Panc1 (cell line): ENCODE measurements at regions not wholly inside any gene's neighbourhood (a gene's known extent, or its start where the extent isn't known, plus 50 kb on each side); places are given as distances from the start of the nearest gene placed in this dataset.

Experiments
- ATAC-seq: fragments of 200-7000 bp; cut with Tn5 transposase; 2 replicates; pipeline ENCODE4 v1.9.1; 2020; ENCODE audit warnings: mild to moderate bottlenecking, moderate library complexity
- BruUV-seq: library from RNA; stranded (reverse); fragments of 400-500 nt; replicated peaks from 2 replicates; lab custom pipeline; 2021; lab: Mats Ljungman, UMichigan
- CTCF ChIA-PET: fragments of 300-600 bp; sonication (Branson Sonifier 250); formaldehyde crosslinking; loops from one replicate; lab custom pipeline; 2022; ENCODE audit warnings: antibody characterized with exemption; lab: Charles Lee
- POLR2A ChIA-PET: fragments of 300-600 bp; sonication (Branson Sonifier 250); formaldehyde crosslinking; loops from one replicate; lab custom pipeline; 2022; ENCODE audit warnings: antibody characterized with exemption; lab: Charles Lee
- DNase-seq: peaks from one replicate; pipeline ENCODE4 v3.0.0-alpha.2; 2010; ENCODE audit warnings: low read depth, low spot score
- H3K27ac ChIP-seq: 2 replicates; pipeline ENCODE4 v1.5.1; 2011; ENCODE audit warnings: mild to moderate bottlenecking, low read length, inconsistent platforms
- H3K27me3 ChIP-seq: fragments of 200-500 bp; sonication (Bioruptor generic); 2 replicates; pipeline ENCODE4 v1.6.0; 2014; ENCODE audit warnings: low read length, inconsistent platforms; ENCODE audit not compliant: control insufficient read depth, insufficient read depth
- H3K36me3 ChIP-seq: fragments of 200-500 bp; sonication (Bioruptor generic); 2 replicates; pipeline ENCODE4 v1.5.1; 2014; ENCODE audit warnings: inconsistent platforms, mild to moderate bottlenecking, low read length, moderate library complexity; ENCODE audit not compliant: control insufficient read depth, insufficient read depth
- H3K4me1 ChIP-seq: 2 replicates; pipeline ENCODE4 v1.5.1; 2011; ENCODE audit warnings: inconsistent platforms, mild to moderate bottlenecking, low read length, moderate library complexity; ENCODE audit not compliant: control insufficient read depth, insufficient read depth
- H3K4me3 ChIP-seq, 2 experiments: 2 replicates each; pipeline ENCODE4 v1.5.1; 2011 to 2012; ENCODE audit warnings: low read depth in 2 of 2, low read length in 2 of 2, mild to moderate bottlenecking in 2 of 2, inconsistent platforms in 1 of 2, moderate library complexity in 1 of 2
- H3K9me3 ChIP-seq: fragments of 200-500 bp; sonication (Bioruptor generic); 2 replicates; pipeline ENCODE4 v1.5.1; 2014; ENCODE audit warnings: low read depth, mild to moderate bottlenecking, inconsistent platforms, low read length, moderate library complexity; ENCODE audit not compliant: control insufficient read depth, insufficient read depth
- POLR2AphosphoS5 ChIP-seq: IDR thresholded peaks from 2 replicates; pipeline ENCODE4 v1.6.1; 2012; ENCODE audit warnings: mild to moderate bottlenecking, low read depth, low read length, moderate library complexity
- SIN3A ChIP-seq: IDR thresholded peaks from 2 replicates; pipeline ENCODE4 v1.6.1; 2012; ENCODE audit warnings: low read depth, mild to moderate bottlenecking, low read length, moderate library complexity, borderline replicate concordance; ENCODE audit not compliant: insufficient read depth
- TCF7L2 ChIP-seq: IDR thresholded peaks from 2 replicates; pipeline ENCODE4 v1.6.1; 2011; ENCODE audit warnings: mild to moderate bottlenecking, low read depth, low read length, inconsistent platforms
- in situ Hi-C: cut with HindIII; loops from 2 replicates; pipeline ENCODE4 v1.10.0; 2016; ENCODE audit warnings: low sequenced_read_pairs, low pct_unique_long_range_greater_than_20kb
- intact Hi-C: fragments of 100-400 bp; cut with micrococcal nuclease; formaldehyde crosslinking; loops from one replicate; pipeline ENCODE4 v1.10.0; 2022; ENCODE audit not compliant: unreplicated experiment
- TF ChIP-seq, protein P1 (sequence below), 2 experiments: IDR thresholded peaks; 2 replicates each; pipeline ENCODE4 v1.6.1; 2011 to 2012; ENCODE audit warnings: low read depth in 2 of 2, control low read depth in 1 of 2, low read length in 1 of 2, mild to moderate bottlenecking in 1 of 2, moderate library complexity in 1 of 2; ENCODE audit not compliant: insufficient read depth in 1 of 2
- TF ChIP-seq, protein P2 (sequence below): fragments of 450-650 bp; IDR thresholded peaks from 2 replicates; pipeline ENCODE4 v1.5.1; 2017; ENCODE audit warnings: mild to moderate bottlenecking

DNA sequence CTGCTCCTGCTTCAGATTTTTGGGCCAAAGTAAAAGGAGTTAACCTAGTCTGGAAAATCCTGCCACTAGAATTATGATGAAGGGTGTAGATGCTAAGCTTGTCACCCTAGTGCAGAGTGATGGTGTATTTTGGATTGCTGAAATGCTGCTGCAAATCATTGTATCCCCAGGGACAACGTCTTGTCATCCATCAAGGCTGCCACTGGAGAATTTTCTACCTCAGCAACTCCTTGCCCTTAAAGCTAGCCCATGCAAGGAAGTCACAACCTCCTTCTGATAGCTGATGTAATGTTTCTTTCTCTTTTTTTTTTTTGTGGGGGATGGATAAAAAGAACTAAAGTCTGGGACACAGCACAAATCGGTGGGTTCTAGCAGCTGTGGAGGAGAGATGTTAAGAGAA, 139.4 kb upstream of the FRMD6 start:
- ATAC-seq (no peak), DNase-seq (no peak)
- no peak overlapping the region for H3K27ac ChIP-seq
- no peaks in the 10 kb centered on the region for H3K9me3 ChIP-seq
- intact Hi-C loops: no loop called here
- ChIA-PET CTCF (no interaction called here), POLR2A (no interaction called here)
- H3K36me3 ChIP-seq: no peaks in the 10 kb centered on the region
- in situ Hi-C loops: no loop called here
- no peaks in the 10 kb centered on the region for H3K4me1 ChIP-seq
- TF ChIP-seq POLR2AphosphoS5 (no peak), TCF7L2 (no peak)
- H3K4me3 ChIP-seq: no peak overlapping the region
- no TSS peak for BruUV-seq
- no peaks in the 10 kb centered on the region for H3K27me3 ChIP-seq

DNA sequence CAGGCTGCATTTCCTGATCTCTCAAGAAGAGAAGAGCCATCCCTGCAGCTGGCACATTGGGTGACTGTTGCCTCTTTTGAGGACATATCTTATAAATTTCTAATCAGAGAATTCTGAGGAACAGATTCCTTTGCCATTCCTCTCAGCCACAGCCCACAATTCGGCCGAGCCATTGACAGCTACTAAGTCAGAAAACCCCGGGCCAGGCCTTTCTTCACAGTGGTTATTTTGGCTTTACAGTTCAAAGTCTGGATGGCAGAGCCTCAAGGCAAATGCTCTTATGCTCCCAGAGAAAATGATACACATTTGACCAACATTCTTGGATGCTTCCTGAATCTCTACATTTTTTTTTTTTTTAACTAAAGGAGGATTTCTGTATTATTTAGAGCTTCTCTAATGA, 138.4 kb upstream of the FRMD6 start:
- H3K36me3 ChIP-seq: no peaks in the 10 kb centered on the region
- no TSS peak for BruUV-seq

DNA sequence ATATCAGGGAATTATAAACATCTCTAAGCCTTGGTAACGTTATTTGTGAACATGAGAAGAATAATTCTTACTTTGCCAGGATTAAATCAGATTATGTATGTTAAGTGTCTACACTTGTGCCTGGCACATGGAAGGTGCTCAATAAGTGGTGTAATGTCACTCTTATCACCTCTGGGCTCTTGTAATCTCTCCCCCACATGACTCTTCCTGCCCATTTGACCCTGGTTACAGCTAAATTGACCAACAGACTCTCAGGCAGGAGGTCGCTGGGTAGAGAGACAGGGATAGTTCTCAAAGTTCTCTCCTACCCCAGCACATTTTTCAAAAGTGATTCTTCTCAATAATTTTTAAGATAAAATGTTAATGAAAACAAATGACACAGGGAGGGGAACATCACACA, 137.8 kb upstream of the FRMD6 start:
- ATAC-seq: no peak
- Histone ChIP-seq H3K4me1 (no peaks in the 10 kb centered on the region), H3K4me3 (no peak overlapping the region), H3K27me3 (no peaks in the 10 kb centered on the region), H3K27ac (no peak overlapping the region), H3K9me3 (no peaks in the 10 kb centered on the region), H3K36me3 (no peaks in the 10 kb centered on the region)
- POLR2A ChIA-PET: no interaction called here
- no peak for DNase-seq
- CTCF ChIA-PET: no interaction called here
- in situ Hi-C loops: no loop called here
- intact Hi-C loops: no loop called here
- TF ChIP-seq, protein P1, sequence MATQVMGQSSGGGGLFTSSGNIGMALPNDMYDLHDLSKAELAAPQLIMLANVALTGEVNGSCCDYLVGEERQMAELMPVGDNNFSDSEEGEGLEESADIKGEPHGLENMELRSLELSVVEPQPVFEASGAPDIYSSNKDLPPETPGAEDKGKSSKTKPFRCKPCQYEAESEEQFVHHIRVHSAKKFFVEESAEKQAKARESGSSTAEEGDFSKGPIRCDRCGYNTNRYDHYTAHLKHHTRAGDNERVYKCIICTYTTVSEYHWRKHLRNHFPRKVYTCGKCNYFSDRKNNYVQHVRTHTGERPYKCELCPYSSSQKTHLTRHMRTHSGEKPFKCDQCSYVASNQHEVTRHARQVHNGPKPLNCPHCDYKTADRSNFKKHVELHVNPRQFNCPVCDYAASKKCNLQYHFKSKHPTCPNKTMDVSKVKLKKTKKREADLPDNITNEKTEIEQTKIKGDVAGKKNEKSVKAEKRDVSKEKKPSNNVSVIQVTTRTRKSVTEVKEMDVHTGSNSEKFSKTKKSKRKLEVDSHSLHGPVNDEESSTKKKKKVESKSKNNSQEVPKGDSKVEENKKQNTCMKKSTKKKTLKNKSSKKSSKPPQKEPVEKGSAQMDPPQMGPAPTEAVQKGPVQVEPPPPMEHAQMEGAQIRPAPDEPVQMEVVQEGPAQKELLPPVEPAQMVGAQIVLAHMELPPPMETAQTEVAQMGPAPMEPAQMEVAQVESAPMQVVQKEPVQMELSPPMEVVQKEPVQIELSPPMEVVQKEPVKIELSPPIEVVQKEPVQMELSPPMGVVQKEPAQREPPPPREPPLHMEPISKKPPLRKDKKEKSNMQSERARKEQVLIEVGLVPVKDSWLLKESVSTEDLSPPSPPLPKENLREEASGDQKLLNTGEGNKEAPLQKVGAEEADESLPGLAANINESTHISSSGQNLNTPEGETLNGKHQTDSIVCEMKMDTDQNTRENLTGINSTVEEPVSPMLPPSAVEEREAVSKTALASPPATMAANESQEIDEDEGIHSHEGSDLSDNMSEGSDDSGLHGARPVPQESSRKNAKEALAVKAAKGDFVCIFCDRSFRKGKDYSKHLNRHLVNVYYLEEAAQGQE (IDR thresholded peaks at IDR 0.05; ENCODE audit: insufficient read depth in 1 of 2, low read depth in 2 of 2, low read length in 1 of 2): no peak
- TF ChIP-seq SIN3A (no peak), POLR2AphosphoS5 (no peak)
- TF ChIP-seq, protein P2, sequence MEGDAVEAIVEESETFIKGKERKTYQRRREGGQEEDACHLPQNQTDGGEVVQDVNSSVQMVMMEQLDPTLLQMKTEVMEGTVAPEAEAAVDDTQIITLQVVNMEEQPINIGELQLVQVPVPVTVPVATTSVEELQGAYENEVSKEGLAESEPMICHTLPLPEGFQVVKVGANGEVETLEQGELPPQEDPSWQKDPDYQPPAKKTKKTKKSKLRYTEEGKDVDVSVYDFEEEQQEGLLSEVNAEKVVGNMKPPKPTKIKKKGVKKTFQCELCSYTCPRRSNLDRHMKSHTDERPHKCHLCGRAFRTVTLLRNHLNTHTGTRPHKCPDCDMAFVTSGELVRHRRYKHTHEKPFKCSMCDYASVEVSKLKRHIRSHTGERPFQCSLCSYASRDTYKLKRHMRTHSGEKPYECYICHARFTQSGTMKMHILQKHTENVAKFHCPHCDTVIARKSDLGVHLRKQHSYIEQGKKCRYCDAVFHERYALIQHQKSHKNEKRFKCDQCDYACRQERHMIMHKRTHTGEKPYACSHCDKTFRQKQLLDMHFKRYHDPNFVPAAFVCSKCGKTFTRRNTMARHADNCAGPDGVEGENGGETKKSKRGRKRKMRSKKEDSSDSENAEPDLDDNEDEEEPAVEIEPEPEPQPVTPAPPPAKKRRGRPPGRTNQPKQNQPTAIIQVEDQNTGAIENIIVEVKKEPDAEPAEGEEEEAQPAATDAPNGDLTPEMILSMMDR: no peak
- BruUV-seq: no TSS peak

More for the DNA sequence above, 138.4 kb upstream of the FRMD6 start:
- H3K9me3 ChIP-seq: no peaks in the 10 kb centered on the region
- DNase-seq: no peak
- in situ Hi-C loops: no loop called here
- ATAC-seq: no peak
- no peak overlapping the region for H3K27ac ChIP-seq
- CTCF ChIA-PET: no interaction called here
- H3K27me3 ChIP-seq: no peaks in the 10 kb centered on the region
- no peak overlapping the region for H3K4me3 ChIP-seq
- intact Hi-C loops: no loop called here
- TF ChIP-seq, protein P2: no peak
- TF ChIP-seq SIN3A (no peak), POLR2AphosphoS5 (no peak), TCF7L2 (no peak)
- TF ChIP-seq, protein P1 (IDR thresholded peaks at IDR 0.05; ENCODE audit: insufficient read depth in 1 of 2, low read depth in 2 of 2, low read length in 1 of 2): no peak
- POLR2A ChIA-PET: no interaction called here
- no peaks in the 10 kb centered on the region for H3K4me1 ChIP-seq
